Subcutaneous abdominal adipose tissue (tissue), 5 donors: ENCODE measurements at regions not wholly inside any gene's neighbourhood (a gene's known extent, or its start where the extent isn't known, plus 50 kb on each side); places are given as distances from the start of the nearest gene placed in this dataset.

Source experiments
- H3K27ac ChIP-seq: one replicate; pipeline ENCODE4 v1.7.0; 2013; ENCODE audit warnings: low read depth, mild to moderate bottlenecking, inconsistent platforms, low read length, moderate library complexity
- H3K27me3 ChIP-seq, 5 donors: one replicate each; pipeline ENCODE4 v1.7.0; 2013; ENCODE audit warnings: low read length in 5 of 5, inconsistent platforms in 1 of 5; ENCODE audit not compliant: control insufficient read depth in 5 of 5, insufficient read depth in 4 of 5
- H3K36me3 ChIP-seq, 5 donors: one replicate each; pipeline ENCODE4 v1.7.0; 2013; ENCODE audit warnings: low read length in 5 of 5; ENCODE audit not compliant: control insufficient read depth in 5 of 5, insufficient read depth in 5 of 5
- H3K4me1 ChIP-seq, 5 donors: one replicate each; pipeline ENCODE4 v1.7.0; 2013; ENCODE audit warnings: low read length in 5 of 5, mild to moderate bottlenecking in 3 of 5, moderate library complexity in 1 of 5; ENCODE audit not compliant: control insufficient read depth in 5 of 5, insufficient read depth in 5 of 5
- H3K4me3 ChIP-seq, 5 donors: one replicate each; pipeline ENCODE4 v1.7.0; 2013; ENCODE audit warnings: low read length in 5 of 5, low read depth in 1 of 5
- H3K9ac ChIP-seq, 5 donors: one replicate each; pipeline ENCODE4 v1.7.0; 2013; ENCODE audit warnings: low read length in 5 of 5, mild to moderate bottlenecking in 4 of 5, moderate library complexity in 3 of 5
- H3K9me3 ChIP-seq, 5 donors: one replicate each; pipeline ENCODE4 v1.7.0; 2013; ENCODE audit warnings: low read length in 5 of 5; ENCODE audit not compliant: control insufficient read depth in 5 of 5
- donor health status: healthy.
- donor health status: healthy.
- donor health status: healthy.
- donor health status: healthy.
- donor health status: healthy.

DNA sequence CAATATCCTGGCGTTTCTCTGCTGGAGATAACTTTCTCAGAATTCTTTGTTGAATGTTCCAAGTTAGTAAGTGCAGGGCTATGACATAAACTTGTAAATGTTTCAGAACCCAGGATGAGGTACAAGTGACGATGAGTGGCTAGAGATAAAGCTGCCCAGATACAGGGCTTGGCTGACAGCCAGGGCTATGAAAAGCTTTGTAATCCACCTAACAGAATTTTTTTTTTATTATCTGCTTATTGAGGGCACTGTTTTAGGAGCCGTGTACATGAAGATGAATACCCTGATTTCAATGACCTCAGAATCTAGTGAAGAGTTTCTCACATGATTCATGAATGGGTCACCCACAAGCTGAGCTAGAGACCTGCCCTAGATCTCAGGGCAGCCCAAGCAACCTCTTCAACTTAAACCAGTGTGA, 431.4 kb downstream of the DIPK2A start:
- Histone ChIP-seq H3K27ac (no peak overlapping the region), H3K4me3 (no peak overlapping the region), H3K9me3 (peaks cover 0 to 12% (median 8%) of the 10 kb centered on the region in 5 donors), H3K4me1 (no peaks in the 10 kb centered on the region), H3K27me3 (no peaks in the 10 kb centered on the region), H3K9ac (no peak overlapping the region), H3K36me3 (no peaks in the 10 kb centered on the region)

DNA sequence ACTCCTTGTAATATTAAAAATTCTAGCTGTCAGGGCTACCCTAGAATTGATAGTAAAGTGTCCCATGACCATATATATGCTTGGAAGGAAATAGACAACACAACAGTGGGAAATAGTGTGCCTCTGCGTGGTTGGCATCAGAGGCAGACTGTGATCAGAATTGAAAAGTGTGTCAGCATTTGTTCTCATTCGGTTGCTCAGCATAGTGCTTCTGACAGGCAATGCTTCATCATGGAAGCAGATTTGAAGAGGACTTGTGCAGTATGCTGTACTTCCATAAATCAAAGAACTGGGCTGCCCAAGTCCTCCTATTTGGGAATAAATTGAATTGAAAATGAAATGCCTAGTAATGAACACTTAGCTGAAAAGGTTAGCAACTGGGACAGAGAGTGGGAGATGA, 435.7 kb downstream of the DIPK2A start:
- Histone ChIP-seq H3K27me3 (no peaks in the 10 kb centered on the region), H3K9ac (no peak overlapping the region), H3K36me3 (no peaks in the 10 kb centered on the region), H3K4me3 (no peak overlapping the region), H3K4me1 (no peaks in the 10 kb centered on the region), H3K27ac (no peak overlapping the region), H3K9me3 (no peaks in the 10 kb centered on the region)

DNA sequence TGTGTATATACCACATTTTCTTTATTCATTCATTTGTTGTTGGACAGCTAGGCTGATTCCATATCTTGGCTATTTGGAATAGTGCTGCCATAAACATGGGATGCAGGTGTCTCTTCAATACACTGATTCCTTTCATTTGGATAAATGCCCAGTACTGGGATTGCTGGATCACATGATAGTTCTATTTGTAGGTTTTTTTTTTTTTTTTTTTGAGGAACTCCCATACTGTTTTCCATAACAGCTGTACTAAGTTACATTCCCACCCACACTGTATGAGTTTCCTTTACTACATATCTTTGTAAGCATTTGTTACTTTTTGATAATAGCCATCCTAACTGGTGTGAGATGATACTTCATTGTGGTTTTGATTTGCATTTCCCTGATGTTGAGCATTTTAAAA, 437.7 kb downstream of the DIPK2A start:
- Histone ChIP-seq H3K27me3 (no peaks in the 10 kb centered on the region), H3K9ac (no peak overlapping the region), H3K27ac (no peak overlapping the region), H3K9me3 (no peaks in the 10 kb centered on the region), H3K36me3 (no peaks in the 10 kb centered on the region), H3K4me1 (no peaks in the 10 kb centered on the region), H3K4me3 (no peak overlapping the region)

DNA sequence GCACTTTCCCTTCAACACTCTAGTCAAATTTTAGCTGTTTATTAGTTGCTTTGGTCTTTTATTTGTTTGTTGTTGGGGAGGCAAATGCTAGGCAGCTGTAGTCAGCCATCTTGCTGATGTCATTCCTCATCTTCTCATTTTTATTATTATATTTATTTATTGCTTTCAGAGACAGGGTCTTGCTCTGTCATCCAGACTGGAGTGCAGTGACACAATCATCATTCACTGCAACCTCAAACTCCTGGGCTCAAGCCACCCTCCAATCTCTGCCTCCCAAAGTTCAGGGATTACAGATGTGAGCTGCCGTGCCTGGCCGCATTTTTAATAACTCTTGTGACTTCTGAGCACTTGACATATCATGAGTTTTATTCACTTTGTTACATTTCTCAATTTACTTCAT, 441.4 kb downstream of the DIPK2A start:
- H3K4me3 ChIP-seq, result no peak overlapping the region
- H3K4me1 ChIP-seq, result no peaks in the 10 kb centered on the region
- no peak overlapping the region for H3K27ac ChIP-seq
- no peaks in the 10 kb centered on the region for H3K36me3 ChIP-seq
- no peaks in the 10 kb centered on the region for H3K27me3 ChIP-seq
- H3K9ac ChIP-seq, result no peak overlapping the region
- H3K9me3 ChIP-seq, result no peaks in the 10 kb centered on the region

DNA sequence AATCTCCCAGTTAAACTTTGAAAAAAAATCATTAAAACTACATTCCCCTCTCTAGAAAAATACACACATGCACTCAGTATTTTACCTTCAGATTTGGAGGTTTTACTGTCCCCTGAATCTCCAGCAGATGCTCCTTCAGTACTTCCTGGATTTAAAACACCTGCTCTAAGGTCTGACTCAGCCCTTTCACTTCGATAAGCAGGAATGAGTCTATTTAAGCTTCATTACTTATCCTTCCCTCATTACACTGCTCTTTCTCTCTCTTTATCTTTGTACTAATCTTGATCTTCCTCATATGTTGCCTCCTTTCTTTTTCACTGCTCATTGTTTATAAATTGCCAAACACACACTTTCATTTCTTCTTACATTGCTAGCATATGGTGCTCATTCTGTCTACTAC, 443.9 kb downstream of the DIPK2A start:
- H3K9me3 ChIP-seq, result no peaks in the 10 kb centered on the region
- H3K36me3 ChIP-seq, result no peaks in the 10 kb centered on the region
- H3K4me3 ChIP-seq, result no peak overlapping the region
- H3K9ac ChIP-seq, result no peak overlapping the region
- H3K4me1 ChIP-seq, result no peaks in the 10 kb centered on the region
- no peak overlapping the region for H3K27ac ChIP-seq
- no peaks in the 10 kb centered on the region for H3K27me3 ChIP-seq

DNA sequence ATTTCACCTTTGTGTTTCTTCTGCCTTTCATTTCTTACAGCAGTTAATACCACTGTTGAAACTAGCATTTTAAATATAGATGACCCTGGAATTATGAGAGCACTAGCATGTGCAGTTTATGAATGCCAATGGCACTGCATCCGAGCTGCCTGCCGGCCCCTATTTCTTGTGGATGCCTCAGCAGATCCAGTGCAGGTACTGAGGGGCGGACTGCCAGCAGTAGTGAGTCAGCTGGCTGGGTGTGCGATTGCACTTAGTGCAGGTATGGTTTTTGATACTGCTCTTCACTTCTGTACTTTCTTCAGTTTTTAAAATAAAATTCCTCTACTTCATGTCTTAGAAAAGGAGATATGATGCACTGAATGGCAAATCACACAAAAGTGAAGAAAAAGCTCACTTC, 453.0 kb downstream of the DIPK2A start:
- Histone ChIP-seq H3K9me3 (no peaks in the 10 kb centered on the region), H3K4me3 (no peak overlapping the region), H3K27me3 (no peaks in the 10 kb centered on the region), H3K9ac (no peak overlapping the region), H3K36me3 (no peaks in the 10 kb centered on the region), H3K4me1 (no peaks in the 10 kb centered on the region), H3K27ac (no peak overlapping the region)

DNA sequence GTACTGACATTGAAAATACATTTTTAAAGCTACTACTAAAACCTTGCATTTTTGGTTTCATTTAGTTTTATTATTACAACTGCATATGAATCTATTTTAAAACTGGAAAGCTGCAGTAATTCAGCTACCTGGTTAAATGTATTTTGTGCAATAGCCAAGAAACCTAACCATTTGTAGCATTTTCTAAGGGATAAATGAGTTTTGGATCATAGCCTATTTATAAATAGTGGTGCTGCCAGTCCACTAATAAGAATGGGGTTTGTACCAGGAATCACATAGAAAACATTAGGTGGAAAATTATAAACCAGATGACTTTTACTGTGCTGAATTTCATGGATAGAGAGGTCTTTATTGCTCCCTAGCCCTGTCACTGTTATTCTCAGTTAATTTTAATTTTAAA, 454.7 kb downstream of the DIPK2A start:
- Histone ChIP-seq H3K36me3 (no peaks in the 10 kb centered on the region), H3K9ac (no peak overlapping the region), H3K27me3 (no peaks in the 10 kb centered on the region), H3K9me3 (no peaks in the 10 kb centered on the region), H3K4me3 (no peak overlapping the region), H3K4me1 (no peaks in the 10 kb centered on the region), H3K27ac (no peak overlapping the region)

DNA sequence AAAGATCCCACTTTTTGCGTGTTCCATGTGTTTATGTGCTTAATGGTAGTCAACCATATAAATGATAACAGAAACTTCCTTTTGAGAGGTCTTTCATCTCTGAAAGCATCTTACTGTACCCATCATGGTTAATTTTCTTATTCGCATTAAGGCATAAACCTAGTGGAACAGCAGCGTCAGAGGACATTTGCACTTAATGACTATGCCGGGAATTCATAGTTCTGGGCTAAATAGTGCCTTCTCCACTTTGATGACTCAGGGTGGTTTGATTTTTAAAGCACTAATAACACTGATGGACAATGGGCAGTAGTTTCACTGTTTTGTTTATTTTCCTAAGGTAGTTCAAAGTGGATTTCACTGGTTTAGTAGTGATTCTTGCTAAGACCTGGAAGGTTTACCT, 455.3 kb downstream of the DIPK2A start:
- Histone ChIP-seq H3K9me3 (no peaks in the 10 kb centered on the region), H3K4me1 (no peaks in the 10 kb centered on the region), H3K4me3 (no peak overlapping the region), H3K27ac (no peak overlapping the region), H3K9ac (no peak overlapping the region), H3K27me3 (no peaks in the 10 kb centered on the region), H3K36me3 (no peaks in the 10 kb centered on the region)

DNA sequence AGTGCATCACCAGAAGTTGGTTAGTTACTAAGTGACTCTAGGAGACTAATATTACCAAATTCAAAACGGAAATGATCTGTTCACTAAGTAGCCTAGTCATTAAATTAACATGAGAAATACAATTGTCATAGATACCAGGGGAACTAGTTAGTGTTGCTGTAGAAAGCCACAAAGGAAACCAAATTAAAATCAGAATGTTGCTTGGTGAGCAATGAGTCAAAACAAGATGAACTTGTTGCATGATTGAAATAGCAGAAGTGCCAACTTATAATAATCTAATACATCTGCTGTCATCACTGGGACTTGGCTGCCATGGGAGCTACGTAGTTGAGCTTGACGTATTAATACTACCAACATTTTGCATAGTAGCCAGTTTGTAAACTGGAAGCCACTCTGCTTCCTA, 458.1 kb downstream of the DIPK2A start:
- H3K9ac ChIP-seq, result no peak overlapping the region
- H3K27me3 ChIP-seq, result no peaks in the 10 kb centered on the region
- peaks cover 0 to 2% (median 0%) of the 10 kb centered on the region in 5 donors for H3K9me3 ChIP-seq
- no peaks in the 10 kb centered on the region for H3K4me1 ChIP-seq
- H3K4me3 ChIP-seq, result no peak overlapping the region
- no peak overlapping the region for H3K27ac ChIP-seq
- H3K36me3 ChIP-seq, result no peaks in the 10 kb centered on the region

DNA sequence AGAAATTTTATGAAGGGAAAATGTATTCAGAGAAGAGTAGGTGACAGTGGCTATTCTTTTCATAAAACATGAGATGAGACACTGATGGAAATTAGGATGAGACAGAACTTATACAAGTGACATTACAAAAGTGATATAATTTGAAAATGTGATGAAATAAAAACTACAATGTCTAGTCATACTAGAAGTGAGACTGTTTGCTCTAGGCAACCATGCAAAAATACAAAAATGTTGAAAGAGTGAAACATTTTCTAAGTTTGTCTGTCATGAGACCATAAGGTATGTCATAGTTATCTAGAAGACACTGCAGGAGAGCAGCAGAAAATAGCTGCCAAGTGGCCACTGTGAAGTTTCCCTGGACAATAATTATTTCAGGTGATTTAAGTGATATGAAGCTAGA, 459.5 kb downstream of the DIPK2A start:
- Histone ChIP-seq H3K4me3 (no peak overlapping the region), H3K9ac (no peak overlapping the region), H3K36me3 (no peaks in the 10 kb centered on the region), H3K27me3 (no peaks in the 10 kb centered on the region), H3K4me1 (no peaks in the 10 kb centered on the region), H3K27ac (no peak overlapping the region), H3K9me3 (peaks cover 0 to 2% (median 0%) of the 10 kb centered on the region in 5 donors)

DNA sequence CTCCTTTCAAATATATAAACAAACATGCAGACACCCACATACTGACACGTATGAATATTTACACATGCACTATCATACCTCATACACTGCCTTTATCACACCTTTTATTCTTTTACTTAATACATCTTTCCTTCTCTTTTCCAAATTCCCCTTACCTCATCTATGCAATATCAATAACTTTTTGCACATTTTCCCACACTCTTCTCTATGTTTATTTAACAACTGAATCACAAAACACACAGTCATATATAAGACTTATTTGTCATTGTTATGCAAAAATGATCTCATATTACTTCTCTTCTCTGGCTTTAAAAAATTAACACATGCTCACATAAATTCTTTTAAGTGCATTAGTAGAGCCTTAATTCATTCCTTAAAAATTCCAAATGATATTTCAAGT, 461.4 kb downstream of the DIPK2A start:
- H3K4me1 ChIP-seq, result no peaks in the 10 kb centered on the region
- peaks cover 0 to 2% (median 0%) of the 10 kb centered on the region in 5 donors for H3K9me3 ChIP-seq
- H3K27ac ChIP-seq, result no peak overlapping the region
- no peak overlapping the region for H3K9ac ChIP-seq
- H3K36me3 ChIP-seq, result no peaks in the 10 kb centered on the region
- no peaks in the 10 kb centered on the region for H3K27me3 ChIP-seq
- H3K4me3 ChIP-seq, result no peak overlapping the region
